Uterus (tissue), 2 donors: ENCODE measurements at regions not wholly inside any gene's neighbourhood (a gene's known extent, or its start where the extent isn't known, plus 50 kb on each side); places are given as distances from the start of the nearest gene placed in this dataset.

Experiments used
- CTCF ChIP-seq, 4 experiments: fragments of 200-600 bp in 2 of 4; fragments of 450-650 bp in 2 of 4; sonication (generic) in 2 of 4; IDR thresholded peaks; one replicate each; pipeline ENCODE4 v1.5.1; 2016 to 2019; ENCODE audit warnings: antibody characterized with exemption in 4 of 4, mild to moderate bottlenecking in 2 of 4, moderate library complexity in 1 of 4
- POLR2A ChIP-seq, 2 donors: fragments of 450-650 bp; IDR thresholded peaks; one replicate each; pipeline ENCODE4 v1.6.1; 2016; ENCODE audit warnings: antibody characterized with exemption in 2 of 2, mild to moderate bottlenecking in 1 of 2, moderate library complexity in 1 of 2

- TF ChIP-seq CTCF (IDR thresholded peaks at IDR 0.05) (no peak), POLR2A (IDR thresholded peaks at IDR 0.05) (no peak)
These were observed 885.6 kb upstream of the ZNF722 start for GRCh38 chr7:63112764-63113712.
